GF-D8 (cell line): ENCODE measurements at regions not wholly inside any gene's neighbourhood (a gene's known extent, or its start where the extent isn't known, plus 50 kb on each side); places are given as distances from the start of the nearest gene placed in this dataset.

Source experiments
- DNase-seq: peaks from one replicate; lab custom pipeline; 2025; lab: John Stamatoyannopoulos, UW

GRCh38 chr2:11953258-11953657 is 206.8 kb downstream of the LPIN1 start:
- no peak for DNase-seq

GRCh38 chr2:11955314-11955713 is 208.9 kb downstream of the LPIN1 start:
- DNase-seq = no peak

- no peak for DNase-seq
These were observed 209.5 kb downstream of the LPIN1 start for GRCh38 chr2:11955884-11956291.

- no peak for DNase-seq
These were observed 216.4 kb downstream of the LPIN1 start for GRCh38 chr2:11962707-11963328.

- DNase-seq = no peak
These were observed 217.5 kb downstream of the LPIN1 start for GRCh38 chr2:11963966-11964365.

- DNase-seq = no peak
These were observed 221.6 kb downstream of the LPIN1 start for GRCh38 chr2:11967946-11968465.

- DNase-seq = no peak
These were observed 222.1 kb downstream of the LPIN1 start for GRCh38 chr2:11968521-11968920.

- DNase-seq = no peak
These were observed 223.3 kb downstream of the LPIN1 start for GRCh38 chr2:11969774-11970173.

GRCh38 chr2:11974573-11974972 is 228.1 kb downstream of the LPIN1 start:
- DNase-seq = no peak

- no peak for DNase-seq
These were observed 228.9 kb downstream of the LPIN1 start for GRCh38 chr2:11975373-11975772.

GRCh38 chr2:11976073-11976472 is 229.6 kb downstream of the LPIN1 start:
- no peak for DNase-seq

- DNase-seq = no peak
These were observed 231.5 kb downstream of the LPIN1 start for GRCh38 chr2:11977766-11978524.

GRCh38 chr2:11980809-11981208 is 234.4 kb downstream of the LPIN1 start:
- no peak for DNase-seq

GRCh38 chr2:11983401-11983800 is 237.0 kb downstream of the LPIN1 start:
- DNase-seq = no peak

GRCh38 chr2:11983870-11984269 is 237.4 kb downstream of the LPIN1 start:
- no peak for DNase-seq

- no peak for DNase-seq
These were observed 238.1 kb downstream of the LPIN1 start for GRCh38 chr2:11984316-11985158.

GRCh38 chr2:11985817-11986566 is 239.6 kb downstream of the LPIN1 start:
- no peak for DNase-seq

GRCh38 chr2:11987151-11987550 is 240.7 kb downstream of the LPIN1 start:
- no peak for DNase-seq

GRCh38 chr2:11988691-11989353 is 242.4 kb downstream of the LPIN1 start:
- no peak for DNase-seq

- no peak for DNase-seq
These were observed 242.9 kb downstream of the LPIN1 start for GRCh38 chr2:11989354-11989703.

- DNase-seq = peak; percentile 8
These were observed 244.1 kb downstream of the LPIN1 start for GRCh38 chr2:11990576-11990975.
